ES-I3 (cell line): ENCODE measurements at regions not wholly inside any gene's neighbourhood (a gene's known extent, or its start where the extent isn't known, plus 50 kb on each side); places are given as distances from the start of the nearest gene placed in this dataset.

ENCODE experiments used
- H3K36me3 ChIP-seq: 2 replicates; pipeline ENCODE4 v1.6.1; 2013; ENCODE audit warnings: mild to moderate bottlenecking, low read length, control low read depth, moderate library complexity; ENCODE audit not compliant: insufficient read depth
- H3K4me1 ChIP-seq: 2 replicates; pipeline ENCODE4 v1.6.1; 2013; ENCODE audit warnings: mild to moderate bottlenecking, control low read depth, low read length; ENCODE audit not compliant: insufficient read depth
- H3K9ac ChIP-seq: 2 replicates; pipeline ENCODE4 v1.6.1; 2013; ENCODE audit warnings: low read depth, mild to moderate bottlenecking, low read length, moderate library complexity
- H3K9me3 ChIP-seq: 2 replicates; pipeline ENCODE4 v1.6.1; 2013; ENCODE audit warnings: mild to moderate bottlenecking, low read length, moderate library complexity; ENCODE audit not compliant: control insufficient read depth, insufficient read depth

GRCh38 chr4:151841107-151841506, 80.3 kb upstream of the GATB start:
- no peaks in the 10 kb centered on the region for H3K9me3 ChIP-seq
- no peak overlapping the region for H3K9ac ChIP-seq
- no peaks in the 10 kb centered on the region; the same call in 1 of the 2 replicates for H3K36me3 ChIP-seq
- H3K4me1 ChIP-seq = no peaks in the 10 kb centered on the region

- H3K9ac ChIP-seq = no peak overlapping the region
- H3K4me1 ChIP-seq = no peaks in the 10 kb centered on the region
- H3K9me3 ChIP-seq = no peaks in the 10 kb centered on the region
- H3K36me3 ChIP-seq = no peaks in the 10 kb centered on the region; the same call in 1 of the 2 replicates
Measured at GRCh38 chr4:151835467-151835866, 74.7 kb upstream of the GATB start.

- Histone ChIP-seq H3K9me3 (no peaks in the 10 kb centered on the region), H3K4me1 (no peaks in the 10 kb centered on the region), H3K9ac (no peak overlapping the region), H3K36me3 (no peaks in the 10 kb centered on the region; the same call in 1 of the 2 replicates)
Measured at GRCh38 chr4:151833174-151833573, 72.4 kb upstream of the GATB start.

GRCh38 chr4:151831526-151831925, 70.7 kb upstream of the GATB start:
- no peak overlapping the region for H3K9ac ChIP-seq
- no peaks in the 10 kb centered on the region for H3K4me1 ChIP-seq
- no peaks in the 10 kb centered on the region; the same call in 1 of the 2 replicates for H3K36me3 ChIP-seq

GRCh38 chr4:151830168-151830567, 69.4 kb upstream of the GATB start:
- peaks cover 3% of the 10 kb centered on the region; the same call in 1 of the 2 replicates for H3K9me3 ChIP-seq
- no peak overlapping the region for H3K9ac ChIP-seq
- H3K4me1 ChIP-seq = no peaks in the 10 kb centered on the region
- H3K36me3 ChIP-seq = no peaks in the 10 kb centered on the region; the same call in 1 of the 2 replicates

More at GRCh38 chr4:151831526-151831925, 70.7 kb upstream of the GATB start:
- peaks cover 3% of the 10 kb centered on the region; the same call in 1 of the 2 replicates for H3K9me3 ChIP-seq

GRCh38 chr4:151829309-151829708, 68.5 kb upstream of the GATB start:
- no peak overlapping the region for H3K9ac ChIP-seq
- H3K4me1 ChIP-seq = no peaks in the 10 kb centered on the region
- H3K36me3 ChIP-seq = no peaks in the 10 kb centered on the region; the same call in 1 of the 2 replicates
- peaks cover 3% of the 10 kb centered on the region; the same call in 1 of the 2 replicates for H3K9me3 ChIP-seq

GRCh38 chr4:151824656-151825055, 63.8 kb upstream of the GATB start:
- no peaks in the 10 kb centered on the region for H3K36me3 ChIP-seq
- no peak overlapping the region for H3K9ac ChIP-seq
- no peaks in the 10 kb centered on the region for H3K4me1 ChIP-seq
- peaks cover 3% of the 10 kb centered on the region; the same call in 1 of the 2 replicates for H3K9me3 ChIP-seq

GRCh38 chr4:151822331-151822730, 61.5 kb upstream of the GATB start:
- H3K4me1 ChIP-seq = no peaks in the 10 kb centered on the region
- no peak overlapping the region for H3K9ac ChIP-seq
- H3K36me3 ChIP-seq = no peaks in the 10 kb centered on the region
- H3K9me3 ChIP-seq = peaks cover 12% of the 10 kb centered on the region

GRCh38 chr4:151820004-151820403, 59.2 kb upstream of the GATB start:
- H3K9me3 ChIP-seq = peaks cover 9% of the 10 kb centered on the region; the same call in 1 of the 2 replicates
- H3K36me3 ChIP-seq = no peaks in the 10 kb centered on the region
- no peak overlapping the region for H3K9ac ChIP-seq
- H3K4me1 ChIP-seq = no peaks in the 10 kb centered on the region

- no peaks in the 10 kb centered on the region for H3K36me3 ChIP-seq
- H3K9ac ChIP-seq = no peak overlapping the region
- H3K4me1 ChIP-seq = peaks cover 20% of the 10 kb centered on the region; the same call in 1 of the 2 replicates
- H3K9me3 ChIP-seq = no peaks in the 10 kb centered on the region; the same call in 1 of the 2 replicates
Measured at GRCh38 chr4:151811403-151811802, 50.6 kb upstream of the GATB start.
